ENCODE measurements at regions not wholly inside any gene's neighbourhood (a gene's known extent, or its start where the extent isn't known, plus 50 kb on each side); places are given as distances from the start of the nearest gene placed in this dataset.
A peak's percentile ranks its signal among the peaks of the same experiment; 100 is the strongest.
"Not testable (repeated sequence)": the region's sequence is repeated elsewhere in the genome, so short reads cannot be mapped to it uniquely, and the experiment has no call there.

GRCh38 chr5:101728933-101729332 lies 567.2 kb downstream of the SLCO4C1 start:
- DNase-seq (ENCODE audit: low read depth) = peak; percentile 22
- TF ChIP-seq CTCF (IDR thresholded peaks at IDR 0.05; ENCODE audit: insufficient read depth, low read depth, low read length, missing control alignments) = peak; percentile 50
- no peak overlapping the region for H3K4me3 ChIP-seq (ENCODE audit: low read length)

GRCh38 chr5:101721543-101721942 lies 574.5 kb downstream of the SLCO4C1 start:
- no peak for DNase-seq (ENCODE audit: low read depth)
- TF ChIP-seq CTCF (IDR thresholded peaks at IDR 0.05; ENCODE audit: insufficient read depth, low read depth, low read length, missing control alignments) = no peak
- no peak overlapping the region for H3K4me3 ChIP-seq (ENCODE audit: low read length)

- no peak for TF ChIP-seq CTCF (IDR thresholded peaks at IDR 0.05; ENCODE audit: insufficient read depth, low read depth, low read length, missing control alignments)
- H3K4me3 ChIP-seq (ENCODE audit: low read length) = no peak overlapping the region
- peak; percentile 32 for DNase-seq (ENCODE audit: low read depth)
These were observed 576.1 kb downstream of the SLCO4C1 start for GRCh38 chr5:101720033-101720432.

- no peak for TF ChIP-seq CTCF (IDR thresholded peaks at IDR 0.05; ENCODE audit: insufficient read depth, low read depth, low read length, missing control alignments)
- DNase-seq (ENCODE audit: low read depth) = no peak
- no peak overlapping the region for H3K4me3 ChIP-seq (ENCODE audit: low read length)
These were observed 578.4 kb downstream of the SLCO4C1 start for GRCh38 chr5:101717721-101718120.

- no peak for DNase-seq (ENCODE audit: low read depth)
- TF ChIP-seq CTCF (IDR thresholded peaks at IDR 0.05; ENCODE audit: insufficient read depth, low read depth, low read length, missing control alignments) = no peak
- H3K4me3 ChIP-seq (ENCODE audit: low read length) = no peak overlapping the region
These were observed 579.1 kb downstream of the SLCO4C1 start for GRCh38 chr5:101716941-101717340.

GRCh38 chr5:101715790-101716189 lies 580.3 kb downstream of the SLCO4C1 start:
- DNase-seq (ENCODE audit: low read depth); H3K4me3 ChIP-seq (ENCODE audit: low read length): not testable (repeated sequence)

- no peak overlapping the region for H3K4me3 ChIP-seq (ENCODE audit: low read length)
- DNase-seq (ENCODE audit: low read depth) = no peak
- no peak for TF ChIP-seq CTCF (IDR thresholded peaks at IDR 0.05; ENCODE audit: insufficient read depth, low read depth, low read length, missing control alignments)
These were observed 606.8 kb downstream of the SLCO4C1 start for GRCh38 chr5:101689306-101689705.

- DNase-seq (ENCODE audit: low read depth) = no peak
- H3K4me3 ChIP-seq (ENCODE audit: low read length) = no peak overlapping the region
- no peak for TF ChIP-seq CTCF (IDR thresholded peaks at IDR 0.05; ENCODE audit: insufficient read depth, low read depth, low read length, missing control alignments)
These were observed 607.9 kb downstream of the SLCO4C1 start for GRCh38 chr5:101688156-101688555.
